OCI-LY1 (cell line): ENCODE measurements at regions not wholly inside any gene's neighbourhood (a gene's known extent, or its start where the extent isn't known, plus 50 kb on each side); places are given as distances from the start of the nearest gene placed in this dataset.

Experiments used
- CTCF ChIP-seq: fragments of 200-600 bp; sonication (generic), shearing (Covaris generic); IDR thresholded peaks from 2 replicates; pipeline ENCODE4 v1.5.1; 2017; ENCODE audit warnings: mild to moderate bottlenecking, antibody characterized with exemption, low read length, moderate library complexity, mixed read lengths
- EZH2 ChIP-seq: fragments of 200-600 bp; sonication (generic), shearing (Covaris generic); IDR thresholded peaks from 2 replicates; pipeline ENCODE4 v1.8.0; 2017; ENCODE audit warnings: borderline replicate concordance, mixed run types, mild to moderate bottlenecking, antibody characterized with exemption, low read length, moderate library complexity, mixed read lengths

GRCh38 chr12:25882266-25882665, 76.2 kb upstream of the RASSF8 start:
- TF ChIP-seq CTCF: no peak
- no peak for TF ChIP-seq EZH2
